ENCODE measurements at regions not wholly inside any gene's neighbourhood (a gene's known extent, or its start where the extent isn't known, plus 50 kb on each side); places are given as distances from the start of the nearest gene placed in this dataset.

GRCh38 chr5:171606414-171607024 is 179.1 kb upstream of the SMIM23 start:
- DNase-seq: no peak

DNA sequence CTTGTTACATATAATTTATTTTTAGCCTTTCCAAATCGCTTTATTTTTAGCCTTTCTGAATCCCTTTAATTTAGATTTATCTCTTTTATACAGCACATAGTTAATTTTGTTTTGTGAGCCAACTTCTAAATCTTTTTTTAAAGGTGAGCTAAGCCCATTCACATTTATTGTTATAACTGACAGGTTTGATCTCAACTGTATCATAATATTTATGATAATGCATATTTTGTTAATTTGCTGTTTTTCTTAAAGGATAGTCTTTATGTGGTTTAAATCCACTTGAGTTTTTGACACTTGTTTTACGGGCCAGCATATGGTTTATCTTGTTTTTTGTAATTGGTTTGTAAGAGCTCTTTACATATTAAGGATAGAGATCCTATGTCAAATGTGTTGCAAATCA is 177.8 kb upstream of the SMIM23 start:
- no peak for DNase-seq

DNA sequence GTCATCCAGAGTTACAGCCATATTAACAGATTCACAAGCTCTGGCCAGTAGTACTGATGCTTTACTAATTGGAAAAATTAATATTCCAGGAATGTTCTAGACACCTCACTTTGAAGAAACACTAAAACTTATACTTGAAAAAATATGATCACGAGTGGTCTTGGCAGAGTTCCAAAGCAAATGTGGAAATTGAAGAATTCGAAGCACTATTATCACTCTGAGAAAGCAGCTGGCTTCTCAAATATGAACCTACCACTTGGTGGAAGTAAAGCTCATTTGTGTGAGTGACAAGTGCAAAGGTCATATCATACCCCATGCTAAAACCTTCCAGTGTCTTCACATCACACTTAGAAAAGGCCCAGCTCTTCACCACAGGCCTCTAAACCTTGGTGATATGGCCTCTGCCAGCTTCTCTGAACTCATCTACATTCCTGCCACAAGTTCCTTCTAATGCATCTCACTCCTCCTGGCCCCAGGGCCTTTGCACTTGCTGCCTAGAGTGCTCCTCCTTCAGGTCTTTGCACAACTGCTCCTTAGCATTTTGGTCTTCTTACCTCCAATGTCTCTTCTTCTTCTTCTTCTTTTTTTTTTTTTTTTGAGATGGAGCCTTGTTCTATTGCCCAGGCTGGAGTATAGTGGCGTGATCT is 175.7 kb upstream of the SMIM23 start:
- no peak for DNase-seq

DNA sequence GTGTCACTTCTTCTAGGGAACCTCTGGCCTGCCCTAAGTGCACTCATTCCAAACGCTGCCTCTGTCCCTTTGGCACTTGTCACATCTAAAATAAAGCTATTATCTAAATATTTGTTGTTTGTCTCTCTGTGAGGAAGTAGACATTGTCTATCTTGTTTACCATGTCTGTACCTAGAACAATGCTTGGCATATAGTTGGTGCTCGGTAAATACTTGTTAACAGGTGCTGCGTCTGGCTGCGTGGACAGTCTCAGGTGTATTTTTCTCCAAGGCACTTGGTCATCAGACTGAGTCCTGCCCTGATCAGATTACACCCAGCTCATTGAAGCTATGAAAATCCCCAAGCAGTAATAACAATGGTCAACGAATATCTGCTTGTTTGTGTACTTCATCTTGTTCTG is 174.9 kb upstream of the SMIM23 start:
- no peak for DNase-seq

DNA sequence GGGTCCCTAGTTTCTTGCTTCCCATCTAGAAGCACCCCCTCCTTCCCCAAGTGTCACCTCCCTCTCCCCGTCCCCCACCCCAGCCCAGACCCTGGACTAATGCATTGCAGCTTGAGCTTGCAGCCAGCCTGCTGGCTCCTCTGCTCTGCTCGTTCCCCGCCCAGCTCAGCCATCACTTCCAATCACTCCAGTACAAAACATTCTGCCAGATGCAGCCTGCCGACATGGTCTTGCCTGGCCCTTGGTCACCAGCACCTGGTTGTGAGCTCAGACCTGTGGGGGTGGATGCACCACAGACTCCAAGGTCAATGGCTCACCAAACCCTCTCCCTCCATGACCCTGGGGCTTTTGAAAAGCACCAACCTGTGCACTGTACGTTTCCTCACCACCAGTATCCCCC is 172.9 kb upstream of the SMIM23 start:
- no peak for DNase-seq

GRCh38 chr5:171614511-171614910 is 171.1 kb upstream of the SMIM23 start:
- DNase-seq: no peak

- no peak for DNase-seq
Observed at GRCh38 chr5:171614971-171615653, 170.5 kb upstream of the SMIM23 start.

GRCh38 chr5:171615705-171616640 is 169.6 kb upstream of the SMIM23 start:
- DNase-seq: no peak

GRCh38 chr5:171617266-171617665 is 168.4 kb upstream of the SMIM23 start:
- DNase-seq: no peak

- DNase-seq: no peak
Observed at GRCh38 chr5:171617817-171618591, 167.6 kb upstream of the SMIM23 start.

GRCh38 chr5:171619196-171619595 is 166.4 kb upstream of the SMIM23 start:
- no peak for DNase-seq

- no peak for DNase-seq
Observed at GRCh38 chr5:171619744-171620143, 165.9 kb upstream of the SMIM23 start.

- no peak for DNase-seq
Observed at GRCh38 chr5:171622010-171622409, 163.6 kb upstream of the SMIM23 start.

- DNase-seq: no peak
Observed at GRCh38 chr5:171623107-171623506, 162.5 kb upstream of the SMIM23 start.

- no peak for DNase-seq
Observed at GRCh38 chr5:171623551-171624097, 162.0 kb upstream of the SMIM23 start.

DNA sequence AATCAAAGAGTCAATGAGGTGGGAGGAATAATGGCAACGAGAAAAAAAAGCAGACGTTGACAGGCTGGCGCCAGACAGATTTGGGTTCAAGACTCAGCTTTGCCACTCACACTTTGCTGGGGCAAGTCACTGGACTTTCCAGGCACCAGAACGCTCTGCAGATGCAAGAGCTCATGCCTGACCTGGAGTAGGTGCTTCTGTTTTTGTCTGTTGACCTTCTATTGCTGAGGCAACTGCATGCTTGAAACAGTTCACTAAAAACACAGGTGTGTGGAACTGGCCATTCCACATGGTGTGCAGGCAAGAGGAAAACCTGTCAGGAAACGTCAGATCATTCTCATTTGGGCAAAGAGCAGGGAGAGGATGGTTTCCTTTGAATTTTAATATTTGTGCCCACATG is 161.2 kb upstream of the SMIM23 start:
- DNase-seq: no peak

DNA sequence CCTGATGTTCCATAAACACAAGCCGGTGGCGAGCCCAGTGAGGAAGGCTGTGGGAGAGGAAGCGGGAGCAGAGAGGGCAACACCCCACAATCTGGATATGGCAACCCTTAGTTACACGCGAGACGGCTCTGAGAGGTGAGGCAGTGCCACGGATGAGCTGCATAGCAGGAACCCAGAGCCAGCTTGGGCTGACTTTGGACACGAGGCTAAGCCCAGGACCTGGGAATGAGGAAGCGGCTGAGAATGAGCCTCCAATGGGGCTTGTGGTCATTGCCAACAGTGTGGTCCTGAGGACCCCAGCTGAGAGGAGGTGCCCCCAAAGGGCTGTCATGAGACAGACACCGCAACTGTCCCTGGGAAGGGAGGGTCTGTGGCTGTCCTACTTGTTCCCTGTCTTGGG is 160.0 kb upstream of the SMIM23 start:
- DNase-seq: no peak

- peak; percentile 40 for DNase-seq
Observed at GRCh38 chr5:171627936-171628632, 157.5 kb upstream of the SMIM23 start.

DNA sequence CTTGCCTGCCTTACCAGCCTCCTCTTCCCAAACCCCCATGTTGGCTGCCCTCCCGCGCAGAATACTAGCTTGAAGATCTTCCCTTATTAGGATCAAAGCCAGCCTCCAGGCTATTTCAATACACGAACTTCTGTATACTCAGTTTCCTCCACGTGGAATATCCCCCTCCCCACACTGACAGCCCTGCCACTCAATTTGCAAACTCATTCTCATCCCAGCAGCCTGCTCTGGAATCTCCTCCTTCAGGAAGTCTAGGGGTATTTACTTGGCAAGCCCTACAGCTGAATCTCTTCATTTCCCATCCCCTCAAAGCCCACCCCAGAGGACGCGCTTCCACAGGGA is 157.0 kb upstream of the SMIM23 start:
- DNase-seq: no peak

GRCh38 chr5:171629221-171629620 is 156.4 kb upstream of the SMIM23 start:
- no peak for DNase-seq

DNA sequence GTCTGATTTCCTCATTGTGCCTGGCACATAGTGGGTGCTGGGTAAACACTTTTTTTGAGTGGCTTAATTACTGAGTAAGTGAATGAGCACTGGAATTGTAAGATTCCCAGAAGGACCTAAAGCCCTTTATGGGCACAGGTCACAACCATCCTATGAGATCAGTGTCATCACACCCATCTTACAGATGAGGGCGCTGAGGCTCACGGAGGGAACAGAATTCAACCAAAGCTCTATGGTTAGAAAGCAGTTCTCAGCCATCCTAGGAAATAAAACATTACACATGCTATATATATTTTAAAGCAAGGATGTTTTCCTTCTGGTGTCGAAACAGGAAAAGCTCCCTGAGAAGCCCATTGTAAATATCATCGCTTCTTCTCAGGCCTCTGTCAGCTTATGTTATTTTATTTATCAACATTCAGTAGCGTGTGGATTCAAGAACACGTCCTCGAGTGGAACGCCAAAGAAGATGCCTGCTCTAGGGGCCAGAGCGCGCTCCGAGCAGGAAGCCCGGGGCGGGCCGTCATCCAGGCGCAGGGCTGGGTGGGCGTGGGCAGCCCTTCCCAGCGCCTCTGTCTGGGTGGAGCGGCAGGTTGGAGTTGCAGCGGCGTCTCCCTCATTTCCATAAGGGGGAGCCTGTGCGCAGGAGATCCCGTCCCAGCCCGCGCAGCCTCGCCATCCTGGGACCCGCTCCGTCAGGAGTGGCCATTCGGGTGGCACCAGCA is 155.8 kb upstream of the SMIM23 start:
- DNase-seq: peak; percentile 63
